ENCODE measurements at regions not wholly inside any gene's neighbourhood (a gene's known extent, or its start where the extent isn't known, plus 50 kb on each side); places are given as distances from the start of the nearest gene placed in this dataset.
A peak's percentile ranks its signal among the peaks of the same experiment; 100 is the strongest.

- Histone ChIP-seq H3K9ac (ENCODE audit: low read depth, low read length) (no peak overlapping the region), H3K27ac (ENCODE audit: low read depth, low read length) (no peak overlapping the region), H3K27me3 (ENCODE audit: insufficient read depth, low read length) (no peaks in the 10 kb centered on the region), H3K36me3 (ENCODE audit: insufficient read depth, low read length) (no peaks in the 10 kb centered on the region), H3K9me3 (ENCODE audit: insufficient read depth, low read depth, low read length) (no peaks in the 10 kb centered on the region), H3K4me3 (ENCODE audit: low read length) (no peak overlapping the region), H3K4me1 (ENCODE audit: insufficient read depth, low read length) (peaks cover 15% of the 10 kb centered on the region)
- 89% methylated on average over 2 of the region's 2 CpGs for WGBS
Observed at GRCh38 chr2:104125096-104125495, 728.8 kb upstream of the POU3F3 start.

GRCh38 chr2:104127049-104127770, 726.7 kb upstream of the POU3F3 start:
- Histone ChIP-seq H3K9ac (ENCODE audit: low read depth, low read length) (no peak overlapping the region), H3K4me1 (ENCODE audit: insufficient read depth, low read length) (peaks cover 15% of the 10 kb centered on the region), H3K27ac (ENCODE audit: low read depth, low read length) (no peak overlapping the region), H3K4me3 (ENCODE audit: low read length) (no peak overlapping the region), H3K9me3 (ENCODE audit: insufficient read depth, low read depth, low read length) (no peaks in the 10 kb centered on the region), H3K27me3 (ENCODE audit: insufficient read depth, low read length) (no peaks in the 10 kb centered on the region), H3K36me3 (ENCODE audit: insufficient read depth, low read length) (no peaks in the 10 kb centered on the region)

- Histone ChIP-seq H3K9me3 (ENCODE audit: insufficient read depth, low read depth, low read length) (no peaks in the 10 kb centered on the region), H3K4me1 (ENCODE audit: insufficient read depth, low read length) (no peaks in the 10 kb centered on the region), H3K27me3 (ENCODE audit: insufficient read depth, low read length) (no peaks in the 10 kb centered on the region), H3K9ac (ENCODE audit: low read depth, low read length) (no peak overlapping the region), H3K36me3 (ENCODE audit: insufficient read depth, low read length) (no peaks in the 10 kb centered on the region), H3K4me3 (ENCODE audit: low read length) (no peak overlapping the region), H3K27ac (ENCODE audit: low read depth, low read length) (no peak overlapping the region)
- WGBS, result 94% methylated on average over 3 of the region's 3 CpGs
Observed at GRCh38 chr2:104140361-104140760, 713.6 kb upstream of the POU3F3 start.

- H3K4me1 ChIP-seq (ENCODE audit: insufficient read depth, low read length), result no peaks in the 10 kb centered on the region
- no peaks in the 10 kb centered on the region for H3K9me3 ChIP-seq (ENCODE audit: insufficient read depth, low read depth, low read length)
- no peak overlapping the region for H3K9ac ChIP-seq (ENCODE audit: low read depth, low read length)
- no peak overlapping the region for H3K4me3 ChIP-seq (ENCODE audit: low read length)
- H3K27me3 ChIP-seq (ENCODE audit: insufficient read depth, low read length), result no peaks in the 10 kb centered on the region
- WGBS, result 93% methylated on average over 4 of the region's 4 CpGs
- no peaks in the 10 kb centered on the region for H3K36me3 ChIP-seq (ENCODE audit: insufficient read depth, low read length)
- H3K27ac ChIP-seq (ENCODE audit: low read depth, low read length), result no peak overlapping the region
Observed at GRCh38 chr2:104158191-104158590, 695.7 kb upstream of the POU3F3 start.

GRCh38 chr2:104163611-104164130, 690.2 kb upstream of the POU3F3 start:
- Histone ChIP-seq H3K27ac (ENCODE audit: low read depth, low read length) (no peak overlapping the region), H3K4me1 (ENCODE audit: insufficient read depth, low read length) (peaks cover 10% of the 10 kb centered on the region), H3K27me3 (ENCODE audit: insufficient read depth, low read length) (no peaks in the 10 kb centered on the region), H3K4me3 (ENCODE audit: low read length) (no peak overlapping the region), H3K36me3 (ENCODE audit: insufficient read depth, low read length) (no peaks in the 10 kb centered on the region), H3K9me3 (ENCODE audit: insufficient read depth, low read depth, low read length) (no peaks in the 10 kb centered on the region), H3K9ac (ENCODE audit: low read depth, low read length) (no peak overlapping the region)
- WGBS, result 95% methylated on average over 2 of the region's 2 CpGs

GRCh38 chr2:104164721-104165252, 689.1 kb upstream of the POU3F3 start:
- H3K27ac ChIP-seq (ENCODE audit: low read depth, low read length), result no peak overlapping the region
- peaks cover 10% of the 10 kb centered on the region for H3K4me1 ChIP-seq (ENCODE audit: insufficient read depth, low read length)
- no peak overlapping the region for H3K4me3 ChIP-seq (ENCODE audit: low read length)
- no peaks in the 10 kb centered on the region for H3K36me3 ChIP-seq (ENCODE audit: insufficient read depth, low read length)
- H3K9ac ChIP-seq (ENCODE audit: low read depth, low read length), result no peak overlapping the region
- WGBS, result 47% methylated on average over 7 of the region's 7 CpGs
- H3K27me3 ChIP-seq (ENCODE audit: insufficient read depth, low read length), result no peaks in the 10 kb centered on the region
- no peaks in the 10 kb centered on the region for H3K9me3 ChIP-seq (ENCODE audit: insufficient read depth, low read depth, low read length)

- no peaks in the 10 kb centered on the region for H3K9me3 ChIP-seq (ENCODE audit: insufficient read depth, low read depth, low read length)
- no peak overlapping the region for H3K9ac ChIP-seq (ENCODE audit: low read depth, low read length)
- H3K27ac ChIP-seq (ENCODE audit: low read depth, low read length), result no peak overlapping the region
- no peaks in the 10 kb centered on the region for H3K27me3 ChIP-seq (ENCODE audit: insufficient read depth, low read length)
- 89% methylated on average over 1 of the region's 1 CpG for whole genome bisulfite sequencing
- H3K4me1 ChIP-seq (ENCODE audit: insufficient read depth, low read length), result no peaks in the 10 kb centered on the region
- no peaks in the 10 kb centered on the region for H3K36me3 ChIP-seq (ENCODE audit: insufficient read depth, low read length)
- no peak overlapping the region for H3K4me3 ChIP-seq (ENCODE audit: low read length)
Observed at GRCh38 chr2:104177179-104177578, 676.7 kb upstream of the POU3F3 start.

GRCh38 chr2:104179644-104180043, 674.3 kb upstream of the POU3F3 start:
- 100% methylated on average over 1 of the region's 1 CpG for WGBS
- Histone ChIP-seq H3K9me3 (ENCODE audit: insufficient read depth, low read depth, low read length) (no peaks in the 10 kb centered on the region), H3K27me3 (ENCODE audit: insufficient read depth, low read length) (no peaks in the 10 kb centered on the region), H3K4me3 (ENCODE audit: low read length) (no peak overlapping the region), H3K9ac (ENCODE audit: low read depth, low read length) (no peak overlapping the region), H3K36me3 (ENCODE audit: insufficient read depth, low read length) (no peaks in the 10 kb centered on the region), H3K27ac (ENCODE audit: low read depth, low read length) (no peak overlapping the region), H3K4me1 (ENCODE audit: insufficient read depth, low read length) (no peaks in the 10 kb centered on the region)

- no peaks in the 10 kb centered on the region for H3K4me1 ChIP-seq (ENCODE audit: insufficient read depth, low read length)
- H3K27me3 ChIP-seq (ENCODE audit: insufficient read depth, low read length), result no peaks in the 10 kb centered on the region
- no peaks in the 10 kb centered on the region for H3K9me3 ChIP-seq (ENCODE audit: insufficient read depth, low read depth, low read length)
- H3K4me3 ChIP-seq (ENCODE audit: low read length), result no peak overlapping the region
- H3K27ac ChIP-seq (ENCODE audit: low read depth, low read length), result no peak overlapping the region
- no peaks in the 10 kb centered on the region for H3K36me3 ChIP-seq (ENCODE audit: insufficient read depth, low read length)
- 88% methylated on average over 2 of the region's 2 CpGs for WGBS
- H3K9ac ChIP-seq (ENCODE audit: low read depth, low read length), result no peak overlapping the region
Observed at GRCh38 chr2:104200533-104201168, 653.3 kb upstream of the POU3F3 start.

GRCh38 chr2:104213758-104214157, 640.2 kb upstream of the POU3F3 start:
- WGBS, result 69% methylated on average over 6 of the region's 8 CpGs
- Histone ChIP-seq H3K4me1 (ENCODE audit: insufficient read depth, low read length) (peaks cover 32% of the 10 kb centered on the region), H3K36me3 (ENCODE audit: insufficient read depth, low read length) (no peaks in the 10 kb centered on the region), H3K9me3 (ENCODE audit: insufficient read depth, low read depth, low read length) (no peaks in the 10 kb centered on the region), H3K4me3 (ENCODE audit: low read length) (no peak overlapping the region), H3K9ac (ENCODE audit: low read depth, low read length) (no peak overlapping the region), H3K27ac (ENCODE audit: low read depth, low read length) (0 out of 2 replicates have a peak overlapping the region, but pooled peaks have one; percentile 19), H3K27me3 (ENCODE audit: insufficient read depth, low read length) (no peaks in the 10 kb centered on the region)
